LHCN-M2 (cell line): ENCODE measurements at regions not wholly inside any gene's neighbourhood (a gene's known extent, or its start where the extent isn't known, plus 50 kb on each side); places are given as distances from the start of the nearest gene placed in this dataset.

Experiments used
- DNase-seq: peaks from one replicate; pipeline ENCODE4 v3.0.0-alpha.2; 2012; ENCODE audit warnings: low read depth

- DNase-seq, result no peak
Observed at GRCh38 chr13:38606699-38607535, 80.0 kb upstream of the FREM2 start.

DNA sequence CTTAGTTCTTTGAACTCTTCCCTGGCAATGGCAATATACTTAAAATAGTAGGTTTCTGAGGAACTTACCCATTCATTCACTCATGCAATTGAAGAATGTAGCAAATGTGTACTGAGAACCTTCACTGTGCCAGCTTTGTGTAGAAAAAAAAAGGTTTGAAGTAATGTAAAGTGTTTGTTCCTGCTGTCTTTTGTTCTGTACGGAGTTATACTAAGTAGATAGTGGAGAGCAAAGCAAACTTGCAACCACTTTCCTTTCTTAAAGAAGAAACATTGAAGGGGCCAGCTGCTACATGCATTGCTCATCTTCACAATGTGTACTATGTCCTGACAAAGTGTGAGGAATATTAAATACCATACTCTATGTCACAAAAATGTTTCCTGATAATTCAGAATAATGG, 68.9 kb upstream of the FREM2 start:
- DNase-seq, result no peak

DNA sequence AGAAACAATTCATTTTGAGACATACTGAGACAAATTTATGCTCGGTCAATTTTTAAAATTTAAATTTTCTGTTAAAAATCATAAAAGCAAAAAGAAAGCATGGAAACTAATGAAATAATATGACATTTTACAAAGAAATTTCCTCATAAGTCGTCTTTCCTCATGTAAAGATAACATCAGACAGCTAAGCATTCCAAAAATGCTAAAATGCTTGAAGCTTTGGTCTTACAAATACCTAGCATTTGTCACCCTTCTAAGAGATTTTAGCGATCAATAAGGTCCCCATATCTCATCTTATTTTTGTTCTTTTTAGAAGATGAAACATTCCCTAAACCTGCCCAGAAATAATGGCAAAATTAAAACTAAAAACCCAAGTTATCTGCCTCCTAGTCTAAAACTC, 68.5 kb upstream of the FREM2 start:
- no peak for DNase-seq

GRCh38 chr13:38618881-38619280, 68.0 kb upstream of the FREM2 start:
- no peak for DNase-seq

GRCh38 chr13:38620876-38621275, 66.0 kb upstream of the FREM2 start:
- no peak for DNase-seq

GRCh38 chr13:38624822-38625221, 62.1 kb upstream of the FREM2 start:
- no peak for DNase-seq

- no peak for DNase-seq
Observed at GRCh38 chr13:38628554-38628953, 58.3 kb upstream of the FREM2 start.

- DNase-seq, result peak; percentile 37
Observed at GRCh38 chr13:38630780-38631179, 56.1 kb upstream of the FREM2 start.

- DNase-seq, result no peak
Observed at GRCh38 chr13:38635030-38635429, 51.8 kb upstream of the FREM2 start.

DNA sequence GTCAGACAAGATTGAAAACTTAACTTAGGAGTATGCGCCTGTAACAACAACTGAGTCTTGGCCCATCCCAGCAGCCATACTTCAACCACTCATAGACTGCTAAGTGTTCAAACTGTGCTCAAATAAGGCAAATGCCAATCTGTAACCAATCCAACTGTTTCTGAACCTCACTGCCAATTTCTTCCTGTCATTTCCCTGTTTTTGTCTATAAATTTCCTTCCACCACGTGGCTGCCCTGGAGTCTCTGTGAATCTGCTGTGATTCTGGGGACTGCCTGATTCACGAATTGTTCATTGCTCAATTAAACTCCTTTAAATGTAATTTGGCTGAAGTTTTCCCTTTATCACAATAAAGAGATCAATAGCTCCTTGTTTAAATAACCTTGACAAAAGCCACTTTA, 50.8 kb upstream of the FREM2 start:
- DNase-seq, result no peak

GRCh38 chr13:38636761-38637160, 50.1 kb upstream of the FREM2 start:
- DNase-seq, result no peak
